GM04503 (cell line): ENCODE measurements at regions not wholly inside any gene's neighbourhood (a gene's known extent, or its start where the extent isn't known, plus 50 kb on each side); places are given as distances from the start of the nearest gene placed in this dataset.

ENCODE experiments used
- DNase-seq: peaks from one replicate; pipeline ENCODE4 v3.0.0-alpha.2; 2012; ENCODE audit warnings: low read depth

- DNase-seq: no peak
Measured at GRCh38 chr4:104795264-104795939, 300.7 kb upstream of the CXXC4 start.

GRCh38 chr4:104811727-104812126 lies 317.0 kb upstream of the CXXC4 start:
- DNase-seq: no peak

- no peak for DNase-seq
Measured at GRCh38 chr4:104815665-104816064, 321.0 kb upstream of the CXXC4 start.

GRCh38 chr4:104818579-104818978 lies 323.9 kb upstream of the CXXC4 start:
- DNase-seq: no peak

- DNase-seq: no peak
Measured at GRCh38 chr4:104826171-104826570, 320.5 kb upstream of the TET2 start.

- DNase-seq: no peak
Measured at GRCh38 chr4:104829761-104830160, 316.9 kb upstream of the TET2 start.

- DNase-seq: no peak
Measured at GRCh38 chr4:104848597-104849225, 298.0 kb upstream of the TET2 start.

GRCh38 chr4:104859601-104860237 lies 287.0 kb upstream of the TET2 start:
- no peak for DNase-seq

GRCh38 chr4:104860238-104861123 lies 286.2 kb upstream of the TET2 start:
- DNase-seq: peak; percentile 10

GRCh38 chr4:104866809-104867208 lies 279.9 kb upstream of the TET2 start:
- DNase-seq: no peak

- DNase-seq: no peak
Measured at GRCh38 chr4:104868533-104868932, 278.1 kb upstream of the TET2 start.

- no peak for DNase-seq
Measured at GRCh38 chr4:104868958-104869357, 277.7 kb upstream of the TET2 start.

- DNase-seq: no peak
Measured at GRCh38 chr4:104869831-104870230, 276.8 kb upstream of the TET2 start.

- no peak for DNase-seq
Measured at GRCh38 chr4:104870495-104871233, 276.0 kb upstream of the TET2 start.

- no peak for DNase-seq
Measured at GRCh38 chr4:104878936-104879335, 267.7 kb upstream of the TET2 start.

GRCh38 chr4:104879367-104879766 lies 267.3 kb upstream of the TET2 start:
- no peak for DNase-seq

GRCh38 chr4:104879854-104880253 lies 266.8 kb upstream of the TET2 start:
- DNase-seq: no peak

- no peak for DNase-seq
Measured at GRCh38 chr4:104881136-104881886, 265.4 kb upstream of the TET2 start.

GRCh38 chr4:104890598-104891275 lies 255.9 kb upstream of the TET2 start:
- no peak for DNase-seq
